Right lobe of liver (tissue), 6 donors: ENCODE measurements at regions not wholly inside any gene's neighbourhood (a gene's known extent, or its start where the extent isn't known, plus 50 kb on each side); places are given as distances from the start of the nearest gene placed in this dataset.

Source experiments
- ATAC-seq, 4 donors: fragments of 200-7000 bp; cut with Tn5 transposase; one replicate each; pipeline ENCODE4 v1.9.1; 2020; ENCODE audit warnings: mild to moderate bottlenecking in 4 of 4, moderate library complexity in 4 of 4
- DNase-seq, 3 donors: peaks; one replicate each; pipeline ENCODE4 v3.0.0-alpha.2; 2020
- H3K27ac ChIP-seq, 3 donors: fragments of 200-600 bp; one replicate each; pipeline ENCODE4 v1.8.0; 2022
- H3K27me3 ChIP-seq, 2 donors: fragments of 200-600 bp; one replicate each; pipeline ENCODE4 v1.8.0; 2022
- H3K36me3 ChIP-seq, 4 donors: fragments of 200-600 bp; sonication (generic) in 1 of 4; one replicate each; pipeline versions ENCODE4 v1.5.1 to v1.8.0; 2017 to 2022; ENCODE audit warnings: control low read depth in 1 of 4
- H3K4me1 ChIP-seq, 4 donors: fragments of 200-600 bp; sonication (generic) in 1 of 4; one replicate each; pipeline versions ENCODE4 v1.5.1 to v1.8.0; 2017 to 2022; ENCODE audit warnings: control low read depth in 1 of 4
- H3K4me3 ChIP-seq, 3 donors: fragments of 200-600 bp; one replicate each; pipeline ENCODE4 v1.8.0; 2022
- H3K9me3 ChIP-seq, 4 donors: fragments of 200-600 bp; sonication (generic) in 1 of 4; one replicate each; pipeline versions ENCODE4 v1.5.1 to v1.8.0; 2017 to 2022; ENCODE audit warnings: control low read depth in 1 of 4
- POLR2A ChIP-seq: fragments of 450-650 bp; IDR thresholded peaks from one replicate; pipeline ENCODE4 v1.6.1; 2017; ENCODE audit warnings: antibody characterized with exemption, mild to moderate bottlenecking
- WGBS: methylation state at CpG from one replicate; pipeline ENCODE4 v1.1.6; 2018; ENCODE audit warnings: low coverage, low lambda C conversion rate; ENCODE audit not compliant: insufficient coverage; ENCODE audit errors: missing lambda C conversion rate; 5-methylcytosine and 5-hydroxymethylcytosine counted together
- intact Hi-C, 2 donors: fragments of 100-400 bp; cut with DNase I; formaldehyde crosslinking; loops; one replicate each; pipeline versions ENCODE4 v1.11.2 to v1.14.1; 2022
- TF ChIP-seq, protein P1 (sequence below), 4 donors: fragments of 200-600 bp in 3 of 4; fragments of 450-650 bp in 1 of 4; IDR thresholded peaks; one replicate each; pipeline versions ENCODE4 v1.5.1 to v1.8.0; 2016 to 2022; ENCODE audit warnings: antibody characterized with exemption in 4 of 4, mild to moderate bottlenecking in 2 of 4
- donor health status: DM: no; HTN: yes; CAD: no.
- donor health status: DM: no; HTN: no; CAD: no.
- donor health status: DM: no; HTN: no; CAD: no.
- donor health status: DM: no; HTN: yes; CAD: no.
- donor health status: DM: no; HTN: yes; CAD: no.

DNA sequence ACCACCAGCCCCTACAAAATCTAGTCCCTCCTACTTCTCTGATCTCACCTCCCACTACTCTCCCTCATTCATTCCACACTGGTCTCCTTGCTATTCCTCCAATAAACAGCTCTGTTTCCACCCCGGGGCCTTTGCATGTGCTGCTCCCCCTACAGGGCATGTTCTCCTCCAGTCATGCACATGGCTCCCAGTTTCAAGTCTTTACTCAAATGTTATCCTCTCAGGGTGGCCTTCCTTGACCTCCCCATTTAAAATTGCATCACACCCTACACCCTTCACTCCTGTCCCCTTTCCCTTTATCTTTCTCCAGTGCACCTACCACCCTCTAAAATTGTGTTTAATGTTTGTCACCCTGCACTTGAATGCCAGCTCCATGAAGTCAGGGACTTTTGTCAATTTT lies 174.5 kb downstream of the MRPL14 start:
- ATAC-seq (peak in 1 of 4 donors; percentile 8), DNase-seq (peak in 1 of 3 donors; percentile 45)
- no peak for TF ChIP-seq POLR2A
- TF ChIP-seq, protein P1, sequence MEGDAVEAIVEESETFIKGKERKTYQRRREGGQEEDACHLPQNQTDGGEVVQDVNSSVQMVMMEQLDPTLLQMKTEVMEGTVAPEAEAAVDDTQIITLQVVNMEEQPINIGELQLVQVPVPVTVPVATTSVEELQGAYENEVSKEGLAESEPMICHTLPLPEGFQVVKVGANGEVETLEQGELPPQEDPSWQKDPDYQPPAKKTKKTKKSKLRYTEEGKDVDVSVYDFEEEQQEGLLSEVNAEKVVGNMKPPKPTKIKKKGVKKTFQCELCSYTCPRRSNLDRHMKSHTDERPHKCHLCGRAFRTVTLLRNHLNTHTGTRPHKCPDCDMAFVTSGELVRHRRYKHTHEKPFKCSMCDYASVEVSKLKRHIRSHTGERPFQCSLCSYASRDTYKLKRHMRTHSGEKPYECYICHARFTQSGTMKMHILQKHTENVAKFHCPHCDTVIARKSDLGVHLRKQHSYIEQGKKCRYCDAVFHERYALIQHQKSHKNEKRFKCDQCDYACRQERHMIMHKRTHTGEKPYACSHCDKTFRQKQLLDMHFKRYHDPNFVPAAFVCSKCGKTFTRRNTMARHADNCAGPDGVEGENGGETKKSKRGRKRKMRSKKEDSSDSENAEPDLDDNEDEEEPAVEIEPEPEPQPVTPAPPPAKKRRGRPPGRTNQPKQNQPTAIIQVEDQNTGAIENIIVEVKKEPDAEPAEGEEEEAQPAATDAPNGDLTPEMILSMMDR (IDR thresholded peaks at IDR 0.05), result peak in 2 of 4 donors; percentile 21 to 27
- peaks cover 0 to 30% (median 8%) of the 10 kb centered on the region in 4 donors for H3K4me1 ChIP-seq
- no peaks in the 10 kb centered on the region for H3K36me3 ChIP-seq
- intact Hi-C loops, result loop anchor here (10.0 kb wide), 2 partner anchors 98 to 112 kb away; no protein-coding TSS in a partner anchor
- no peak overlapping the region for H3K4me3 ChIP-seq
- H3K27me3 ChIP-seq, result no peaks in the 10 kb centered on the region
- 75% methylated on average over 1 of the region's 1 CpG for WGBS
- H3K9me3 ChIP-seq, result no peaks in the 10 kb centered on the region
- H3K27ac ChIP-seq, result no peak overlapping the region

DNA sequence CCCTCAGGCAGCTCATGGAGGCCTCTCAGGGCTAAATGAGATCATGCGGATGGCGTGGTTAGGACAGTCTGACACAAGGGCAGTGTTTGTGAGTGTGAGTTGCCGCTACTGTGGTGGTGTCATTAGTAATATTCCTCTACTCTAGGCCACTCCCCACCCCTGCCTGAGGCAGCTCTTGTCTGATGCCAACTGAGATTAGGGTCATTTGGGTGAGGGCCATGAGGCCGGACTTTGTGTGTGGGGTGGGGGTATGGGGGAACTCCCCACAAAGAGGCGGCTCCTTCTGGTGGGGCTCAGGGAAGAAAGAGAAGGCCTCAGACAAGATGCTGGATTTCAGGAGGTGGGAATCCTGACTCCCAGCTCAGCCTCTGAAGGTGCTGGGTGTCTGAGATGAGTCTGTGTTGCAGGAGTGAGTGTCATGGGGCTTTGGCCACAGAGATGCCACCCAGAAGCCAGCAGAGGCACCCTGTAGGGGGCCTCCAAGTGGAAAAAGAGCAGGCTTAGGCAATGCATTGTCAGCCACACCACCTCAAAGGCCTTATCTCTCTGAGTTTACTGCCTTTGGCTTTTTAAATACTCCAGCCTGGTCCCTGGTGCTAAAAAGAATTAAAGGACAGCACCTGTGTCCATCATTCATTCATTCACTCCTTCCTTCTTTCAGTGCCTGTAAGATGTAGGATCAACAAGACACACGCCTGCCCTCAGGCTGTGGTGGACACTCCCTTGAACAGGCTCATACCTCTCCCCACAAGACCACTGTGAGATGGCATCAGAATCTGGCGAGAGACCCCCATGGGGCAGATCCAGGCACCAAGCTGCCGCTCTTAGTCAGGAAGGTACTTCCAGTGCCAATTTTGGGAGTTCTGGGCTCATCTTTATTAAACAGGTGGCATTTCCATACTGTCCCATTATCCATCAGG lies 175.2 kb downstream of the MRPL14 start:
- ATAC-seq, result peak; percentile 1 to 25 (median 6)
- WGBS, result 78% methylated on average over 5 of the region's 8 CpGs
- intact Hi-C loops, result loop anchor here (10.0 kb wide), 2 partner anchors 97 to 113 kb away; no protein-coding TSS in a partner anchor

GRCh38 chr6:43951063-43951755 lies 176.0 kb downstream of the MRPL14 start:
- intact Hi-C loops, result loop anchor here (10.0 kb wide), 2 partner anchors 96 to 114 kb away; no protein-coding TSS in a partner anchor
- ATAC-seq, result peak; percentile 86 to 97 (median 94)
- no peaks in the 10 kb centered on the region for H3K27me3 ChIP-seq
- peak; percentile 88 to 91 (median 89) for DNase-seq
- H3K27ac ChIP-seq, result peak overlapping the region in 2 of 3 donors; percentile 52 to 58
- no peak for TF ChIP-seq POLR2A
- TF ChIP-seq, protein P1 (IDR thresholded peaks at IDR 0.05), result peak; percentile 72 to 92 (median 78)
- no peaks in the 10 kb centered on the region for H3K36me3 ChIP-seq
- no peaks in the 10 kb centered on the region for H3K9me3 ChIP-seq
- WGBS, result 0% methylated on average over 1 of the region's 5 CpGs
- peaks cover 0 to 30% (median 8%) of the 10 kb centered on the region in 4 donors for H3K4me1 ChIP-seq
- H3K4me3 ChIP-seq, result no peak overlapping the region

More for the DNA sequence above, 175.2 kb downstream of the MRPL14 start:
- Histone ChIP-seq H3K36me3 (no peaks in the 10 kb centered on the region), H3K4me1 (peaks cover 0 to 30% (median 8%) of the 10 kb centered on the region in 4 donors), H3K27me3 (no peaks in the 10 kb centered on the region), H3K9me3 (no peaks in the 10 kb centered on the region), H3K27ac (peak overlapping the region in 2 of 3 donors; percentile 52 to 58), H3K4me3 (no peak overlapping the region)
- peak in 1 of 3 donors; percentile 41 for DNase-seq
- TF ChIP-seq, protein P1 (IDR thresholded peaks at IDR 0.05), result no peak
- TF ChIP-seq POLR2A, result no peak

DNA sequence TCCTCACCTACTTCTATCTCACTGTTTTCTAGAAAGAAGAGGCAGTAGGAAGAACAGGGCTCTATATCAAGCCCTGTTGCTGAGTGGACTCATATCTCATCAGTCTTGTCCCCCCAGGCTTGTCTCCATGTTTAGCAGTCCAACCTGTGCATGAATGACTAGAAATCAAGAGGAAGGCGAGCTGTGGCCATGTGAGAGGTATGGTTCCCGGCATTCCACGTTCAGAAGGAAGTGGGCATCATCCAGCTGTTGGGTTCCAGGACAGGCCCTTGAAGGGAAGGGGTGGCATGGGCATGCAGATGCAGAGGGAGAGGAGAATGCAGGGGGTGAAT lies 176.6 kb downstream of the MRPL14 start:
- TF ChIP-seq POLR2A, result no peak
- TF ChIP-seq, protein P1 (IDR thresholded peaks at IDR 0.05), result no peak
- Histone ChIP-seq H3K36me3 (no peaks in the 10 kb centered on the region), H3K27ac (peak overlapping the region in 1 of 3 donors; percentile 52), H3K27me3 (no peaks in the 10 kb centered on the region), H3K4me1 (peaks cover 0 to 30% (median 8%) of the 10 kb centered on the region in 4 donors), H3K4me3 (no peak overlapping the region), H3K9me3 (no peaks in the 10 kb centered on the region)
- ATAC-seq, result no peak
- 82% methylated on average over 3 of the region's 3 CpGs for WGBS
- intact Hi-C loops, result loop anchor here (10.0 kb wide), 2 partner anchors 96 to 114 kb away; no protein-coding TSS in a partner anchor
- DNase-seq, result no peak
